ENCODE measurements at regions not wholly inside any gene's neighbourhood (a gene's known extent, or its start where the extent isn't known, plus 50 kb on each side); places are given as distances from the start of the nearest gene placed in this dataset.

- no peak for TF ChIP-seq SMC3 (conservative IDR thresholded peaks at IDR 0.05; ENCODE audit: poor library complexity)
- no peak for TF ChIP-seq CTCF (IDR thresholded peaks at IDR 0.05; ENCODE audit: poor library complexity, severe bottlenecking)
- no peak for TF ChIP-seq POLR2AphosphoS5 (IDR thresholded peaks at IDR 0.05)
- H2AFZ ChIP-seq (ENCODE audit: low read depth, low read length): no peak overlapping the region
- no peaks in the 10 kb centered on the region for H3F3A ChIP-seq (ENCODE audit: insufficient read depth, low read length, poor library complexity, severe bottlenecking)
- no peak overlapping the region for H3K27ac ChIP-seq (ENCODE audit: low read length)
- H3K9ac ChIP-seq (ENCODE audit: low read length): no peak overlapping the region
- H3K79me2 ChIP-seq (replicated peaks; ENCODE audit: insufficient read depth, low read length): no peaks in the 10 kb centered on the region
- no peaks in the 10 kb centered on the region for H3K9me2 ChIP-seq (ENCODE audit: insufficient read depth, low read length)
- H4K20me1 ChIP-seq (ENCODE audit: insufficient read depth): no peaks in the 10 kb centered on the region
- H3K4me3 ChIP-seq (ENCODE audit: low read length): no peak overlapping the region
- H3K9me3 ChIP-seq (ENCODE audit: low read length): no peaks in the 10 kb centered on the region
- no peak overlapping the region for H3K4me2 ChIP-seq (ENCODE audit: low read length)
- H3K36me3 ChIP-seq (ENCODE audit: insufficient read depth, low read length): no peaks in the 10 kb centered on the region
- no peaks in the 10 kb centered on the region for H3K27me3 ChIP-seq (ENCODE audit: insufficient read depth, low read depth, low read length)
These were observed 158.1 kb downstream of the DDX1 start for GRCh38 chr2:15749460-15750432.

GRCh38 chr2:15750433-15750814 lies 158.8 kb downstream of the DDX1 start:
- no peak overlapping the region for H3K27ac ChIP-seq (ENCODE audit: low read length)
- no peaks in the 10 kb centered on the region for H3K9me2 ChIP-seq (ENCODE audit: insufficient read depth, low read length)
- no peaks in the 10 kb centered on the region for H3K36me3 ChIP-seq (ENCODE audit: insufficient read depth, low read length)
- TF ChIP-seq POLR2AphosphoS5 (IDR thresholded peaks at IDR 0.05): no peak
- TF ChIP-seq CTCF (IDR thresholded peaks at IDR 0.05; ENCODE audit: poor library complexity, severe bottlenecking): no peak
- TF ChIP-seq MXI1 (conservative IDR thresholded peaks at IDR 0.05; ENCODE audit: poor library complexity, severe bottlenecking): no peak
- no peak for TF ChIP-seq REST (IDR thresholded peaks at IDR 0.05; ENCODE audit: borderline replicate concordance)
- no peak for TF ChIP-seq EP300 (conservative IDR thresholded peaks at IDR 0.05; ENCODE audit: poor library complexity, severe bottlenecking)
- no peak for TF ChIP-seq EZH2 (IDR thresholded peaks at IDR 0.05; ENCODE audit: borderline replicate concordance, insufficient read depth, low read length, poor library complexity, severe bottlenecking)
- TF ChIP-seq TAF1 (IDR thresholded peaks at IDR 0.05; ENCODE audit: low read depth): no peak
- TF ChIP-seq SMC3 (conservative IDR thresholded peaks at IDR 0.05; ENCODE audit: poor library complexity): no peak
- TF ChIP-seq RAD21 (conservative IDR thresholded peaks at IDR 0.05): no peak
- no peaks in the 10 kb centered on the region for H3F3A ChIP-seq (ENCODE audit: insufficient read depth, low read length, poor library complexity, severe bottlenecking)
- H4K20me1 ChIP-seq (ENCODE audit: insufficient read depth): no peaks in the 10 kb centered on the region
- peaks cover 2% of the 10 kb centered on the region for H3K9me3 ChIP-seq (ENCODE audit: low read length)
- no peak overlapping the region for H3K9ac ChIP-seq (ENCODE audit: low read length)
- H3K4me2 ChIP-seq (ENCODE audit: low read length): no peak overlapping the region
- H3K27me3 ChIP-seq (ENCODE audit: insufficient read depth, low read depth, low read length): no peaks in the 10 kb centered on the region
- no peaks in the 10 kb centered on the region for H3K79me2 ChIP-seq (replicated peaks; ENCODE audit: insufficient read depth, low read length)
- H2AFZ ChIP-seq (ENCODE audit: low read depth, low read length): no peak overlapping the region
- H3K4me3 ChIP-seq (ENCODE audit: low read length): no peak overlapping the region
